Left renal pelvis (tissue), 4 donors: ENCODE measurements at regions not wholly inside any gene's neighbourhood (a gene's known extent, or its start where the extent isn't known, plus 50 kb on each side); places are given as distances from the start of the nearest gene placed in this dataset.
"Not testable (repeated sequence)": the region's sequence is repeated elsewhere in the genome, so short reads cannot be mapped to it uniquely, and the experiment has no call there.

Source experiments
- DNase-seq, 4 donors: peaks; one replicate each; pipeline ENCODE4 v3.0.0-alpha.2; 2013; ENCODE audit warnings: low read depth in 4 of 4, low spot score in 3 of 4

GRCh38 chr6:140340795-140341194, 966.3 kb upstream of the CITED2 start:
- no peak for DNase-seq

- not testable (repeated sequence) for DNase-seq
Measured at GRCh38 chr6:140339084-140339483, 964.6 kb upstream of the CITED2 start.

- no peak for DNase-seq
Measured at GRCh38 chr6:140321891-140322290, 947.4 kb upstream of the CITED2 start.

GRCh38 chr6:140320081-140321080, 945.9 kb upstream of the CITED2 start:
- DNase-seq = no peak

GRCh38 chr6:140319209-140319608, 944.8 kb upstream of the CITED2 start:
- DNase-seq = peak in 2 of 4 donors; percentile 7 to 22

GRCh38 chr6:140318408-140318807, 944.0 kb upstream of the CITED2 start:
- no peak for DNase-seq

- no peak for DNase-seq
Measured at GRCh38 chr6:140317950-140318349, 943.5 kb upstream of the CITED2 start.

- no peak for DNase-seq
Measured at GRCh38 chr6:140316966-140317365, 942.5 kb upstream of the CITED2 start.

- no peak for DNase-seq
Measured at GRCh38 chr6:140314682-140315081, 940.2 kb upstream of the CITED2 start.

- no peak for DNase-seq
Measured at GRCh38 chr6:140311146-140311545, 936.7 kb upstream of the CITED2 start.

- no peak for DNase-seq
Measured at GRCh38 chr6:140303218-140303949, 928.9 kb upstream of the CITED2 start.

GRCh38 chr6:140300331-140300730, 925.9 kb upstream of the CITED2 start:
- DNase-seq = no peak

GRCh38 chr6:140289186-140289585, 914.7 kb upstream of the CITED2 start:
- no peak for DNase-seq

GRCh38 chr6:140285998-140286690, 911.7 kb upstream of the CITED2 start:
- DNase-seq = no peak

- DNase-seq = no peak
Measured at GRCh38 chr6:140285471-140285870, 911.0 kb upstream of the CITED2 start.

GRCh38 chr6:140284871-140285270, 910.4 kb upstream of the CITED2 start:
- no peak for DNase-seq

- no peak for DNase-seq
Measured at GRCh38 chr6:140283197-140283596, 908.7 kb upstream of the CITED2 start.

- no peak for DNase-seq
Measured at GRCh38 chr6:140281767-140282166, 907.3 kb upstream of the CITED2 start.

GRCh38 chr6:140281236-140281635, 906.8 kb upstream of the CITED2 start:
- DNase-seq = no peak

GRCh38 chr6:140276719-140277118, 902.3 kb upstream of the CITED2 start:
- DNase-seq = no peak

- DNase-seq = no peak
Measured at GRCh38 chr6:140276133-140276532, 901.7 kb upstream of the CITED2 start.
